Uterus (tissue), 2 donors: ENCODE measurements at regions not wholly inside any gene's neighbourhood (a gene's known extent, or its start where the extent isn't known, plus 50 kb on each side); places are given as distances from the start of the nearest gene placed in this dataset.

Source experiments
- POLR2A ChIP-seq, 2 donors: fragments of 450-650 bp; IDR thresholded peaks; one replicate each; pipeline ENCODE4 v1.6.1; 2016; ENCODE audit warnings: antibody characterized with exemption in 2 of 2, mild to moderate bottlenecking in 1 of 2, moderate library complexity in 1 of 2
- TF ChIP-seq, protein P1 (sequence below), 4 experiments: fragments of 200-600 bp in 2 of 4; fragments of 450-650 bp in 2 of 4; sonication (generic) in 2 of 4; IDR thresholded peaks; one replicate each; pipeline ENCODE4 v1.5.1; 2016 to 2019; ENCODE audit warnings: antibody characterized with exemption in 4 of 4, mild to moderate bottlenecking in 2 of 4, moderate library complexity in 1 of 4

DNA sequence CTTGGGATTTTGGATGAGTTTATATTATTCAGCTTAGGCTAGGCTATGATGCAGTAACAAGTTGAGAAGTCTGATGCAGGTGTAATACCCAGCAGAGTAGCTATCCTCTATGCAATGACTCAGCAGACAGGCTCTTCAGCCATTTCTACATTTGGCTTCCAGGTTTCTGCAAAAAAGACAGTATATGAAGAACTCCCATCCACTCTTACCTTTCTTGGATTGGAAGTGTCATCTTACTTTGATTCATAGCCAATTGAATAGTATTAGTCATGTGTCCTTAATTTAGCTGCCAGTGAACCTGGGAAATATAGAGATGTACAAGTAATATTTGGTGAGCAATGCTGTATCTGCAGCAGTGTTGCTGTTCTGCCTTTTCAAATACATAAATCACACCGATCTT, 127.8 kb upstream of the NPSR1 start:
- TF ChIP-seq, protein P1, sequence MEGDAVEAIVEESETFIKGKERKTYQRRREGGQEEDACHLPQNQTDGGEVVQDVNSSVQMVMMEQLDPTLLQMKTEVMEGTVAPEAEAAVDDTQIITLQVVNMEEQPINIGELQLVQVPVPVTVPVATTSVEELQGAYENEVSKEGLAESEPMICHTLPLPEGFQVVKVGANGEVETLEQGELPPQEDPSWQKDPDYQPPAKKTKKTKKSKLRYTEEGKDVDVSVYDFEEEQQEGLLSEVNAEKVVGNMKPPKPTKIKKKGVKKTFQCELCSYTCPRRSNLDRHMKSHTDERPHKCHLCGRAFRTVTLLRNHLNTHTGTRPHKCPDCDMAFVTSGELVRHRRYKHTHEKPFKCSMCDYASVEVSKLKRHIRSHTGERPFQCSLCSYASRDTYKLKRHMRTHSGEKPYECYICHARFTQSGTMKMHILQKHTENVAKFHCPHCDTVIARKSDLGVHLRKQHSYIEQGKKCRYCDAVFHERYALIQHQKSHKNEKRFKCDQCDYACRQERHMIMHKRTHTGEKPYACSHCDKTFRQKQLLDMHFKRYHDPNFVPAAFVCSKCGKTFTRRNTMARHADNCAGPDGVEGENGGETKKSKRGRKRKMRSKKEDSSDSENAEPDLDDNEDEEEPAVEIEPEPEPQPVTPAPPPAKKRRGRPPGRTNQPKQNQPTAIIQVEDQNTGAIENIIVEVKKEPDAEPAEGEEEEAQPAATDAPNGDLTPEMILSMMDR (IDR thresholded peaks at IDR 0.05): no peak
- no peak for TF ChIP-seq POLR2A (IDR thresholded peaks at IDR 0.05)
